Erythroblast (primary cell): ENCODE measurements at regions not wholly inside any gene's neighbourhood (a gene's known extent, or its start where the extent isn't known, plus 50 kb on each side); places are given as distances from the start of the nearest gene placed in this dataset.

ENCODE experiments used
- GATA1 ChIP-seq: IDR thresholded peaks from 2 replicates; pipeline ENCODE4 v1.6.1; 2011; ENCODE audit warnings: low read depth, mild to moderate bottlenecking, control low read depth, low read length, moderate library complexity
- POLR2A ChIP-seq: IDR thresholded peaks from 2 replicates; pipeline ENCODE4 v1.6.1; 2011; ENCODE audit warnings: mild to moderate bottlenecking, low read length

GRCh38 chr12:46907791-46908190 is 82.0 kb upstream of the SLC38A4 start:
- TF ChIP-seq POLR2A (no peak), GATA1 (no peak)
